ENCODE measurements at regions not wholly inside any gene's neighbourhood (a gene's known extent, or its start where the extent isn't known, plus 50 kb on each side); places are given as distances from the start of the nearest gene placed in this dataset.
A peak's percentile ranks its signal among the peaks of the same experiment; 100 is the strongest.

GRCh38 chr1:228938537-228938901, 203.2 kb downstream of the RHOU start:
- Histone ChIP-seq H3K27me3 (ENCODE audit: control insufficient read depth in 2 of 2, insufficient read depth in 2 of 2, low read length in 2 of 2) (no peaks in the 10 kb centered on the region), H3K36me3 (ENCODE audit: control insufficient read depth in 2 of 2, insufficient read depth in 2 of 2, low read length in 2 of 2) (no peaks in the 10 kb centered on the region), H3K27ac (ENCODE audit: low read depth in 2 of 2, low read length in 2 of 2) (peak overlapping the region; percentile 46 to 57), H3K9me3 (ENCODE audit: control insufficient read depth in 2 of 2, low read length in 2 of 2) (no peaks in the 10 kb centered on the region), H3K4me1 (ENCODE audit: control insufficient read depth in 2 of 2, insufficient read depth in 2 of 2, low read length in 2 of 2) (peaks cover 22 to 40% of the 10 kb centered on the region in 2 donors), H3K9ac (ENCODE audit: low read depth in 1 of 2, low read length in 2 of 2) (no peak overlapping the region), H3K4me3 (ENCODE audit: low read length in 2 of 2) (no peak overlapping the region)

- Histone ChIP-seq H3K27ac (ENCODE audit: low read depth in 2 of 2, low read length in 2 of 2) (no peak overlapping the region), H3K36me3 (ENCODE audit: control insufficient read depth in 2 of 2, insufficient read depth in 2 of 2, low read length in 2 of 2) (no peaks in the 10 kb centered on the region), H3K27me3 (ENCODE audit: control insufficient read depth in 2 of 2, insufficient read depth in 2 of 2, low read length in 2 of 2) (no peaks in the 10 kb centered on the region), H3K9me3 (ENCODE audit: control insufficient read depth in 2 of 2, low read length in 2 of 2) (no peaks in the 10 kb centered on the region), H3K9ac (ENCODE audit: low read depth in 1 of 2, low read length in 2 of 2) (no peak overlapping the region), H3K4me3 (ENCODE audit: low read length in 2 of 2) (no peak overlapping the region), H3K4me1 (ENCODE audit: control insufficient read depth in 2 of 2, insufficient read depth in 2 of 2, low read length in 2 of 2) (peaks cover 19 to 34% of the 10 kb centered on the region in 2 donors)
Measured at GRCh38 chr1:228939001-228939691, 203.9 kb downstream of the RHOU start.

- H3K4me3 ChIP-seq (ENCODE audit: low read length in 2 of 2): no peak overlapping the region
- no peaks in the 10 kb centered on the region for H3K9me3 ChIP-seq (ENCODE audit: control insufficient read depth in 2 of 2, low read length in 2 of 2)
- H3K27ac ChIP-seq (ENCODE audit: low read depth in 2 of 2, low read length in 2 of 2): no peak overlapping the region
- H3K27me3 ChIP-seq (ENCODE audit: control insufficient read depth in 2 of 2, insufficient read depth in 2 of 2, low read length in 2 of 2): no peaks in the 10 kb centered on the region
- H3K9ac ChIP-seq (ENCODE audit: low read depth in 1 of 2, low read length in 2 of 2): no peak overlapping the region
- no peaks in the 10 kb centered on the region for H3K36me3 ChIP-seq (ENCODE audit: control insufficient read depth in 2 of 2, insufficient read depth in 2 of 2, low read length in 2 of 2)
- peaks cover 17 to 31% of the 10 kb centered on the region in 2 donors for H3K4me1 ChIP-seq (ENCODE audit: control insufficient read depth in 2 of 2, insufficient read depth in 2 of 2, low read length in 2 of 2)
Measured at GRCh38 chr1:228939881-228940392, 204.7 kb downstream of the RHOU start.

- H3K9ac ChIP-seq (ENCODE audit: low read depth in 1 of 2, low read length in 2 of 2): no peak overlapping the region
- H3K36me3 ChIP-seq (ENCODE audit: control insufficient read depth in 2 of 2, insufficient read depth in 2 of 2, low read length in 2 of 2): no peaks in the 10 kb centered on the region
- peaks cover 16 to 26% of the 10 kb centered on the region in 2 donors for H3K4me1 ChIP-seq (ENCODE audit: control insufficient read depth in 2 of 2, insufficient read depth in 2 of 2, low read length in 2 of 2)
- no peak overlapping the region for H3K4me3 ChIP-seq (ENCODE audit: low read length in 2 of 2)
- H3K9me3 ChIP-seq (ENCODE audit: control insufficient read depth in 2 of 2, low read length in 2 of 2): no peaks in the 10 kb centered on the region
- no peak overlapping the region for H3K27ac ChIP-seq (ENCODE audit: low read depth in 2 of 2, low read length in 2 of 2)
- H3K27me3 ChIP-seq (ENCODE audit: control insufficient read depth in 2 of 2, insufficient read depth in 2 of 2, low read length in 2 of 2): no peaks in the 10 kb centered on the region
Measured at GRCh38 chr1:228940526-228940925, 205.2 kb downstream of the RHOU start.

- no peaks in the 10 kb centered on the region for H3K36me3 ChIP-seq (ENCODE audit: control insufficient read depth in 2 of 2, insufficient read depth in 2 of 2, low read length in 2 of 2)
- no peak overlapping the region for H3K27ac ChIP-seq (ENCODE audit: low read depth in 2 of 2, low read length in 2 of 2)
Measured at GRCh38 chr1:228940926-228941325, 205.6 kb downstream of the RHOU start.

GRCh38 chr1:228941666-228942065, 206.4 kb downstream of the RHOU start:
- H3K27me3 ChIP-seq (ENCODE audit: control insufficient read depth in 2 of 2, insufficient read depth in 2 of 2, low read length in 2 of 2): no peaks in the 10 kb centered on the region
- H3K9me3 ChIP-seq (ENCODE audit: control insufficient read depth in 2 of 2, low read length in 2 of 2): no peaks in the 10 kb centered on the region
- H3K4me3 ChIP-seq (ENCODE audit: low read length in 2 of 2): no peak overlapping the region
- H3K27ac ChIP-seq (ENCODE audit: low read depth in 2 of 2, low read length in 2 of 2): no peak overlapping the region
- H3K4me1 ChIP-seq (ENCODE audit: control insufficient read depth in 2 of 2, insufficient read depth in 2 of 2, low read length in 2 of 2): peaks cover 6 to 16% of the 10 kb centered on the region in 2 donors
- no peaks in the 10 kb centered on the region for H3K36me3 ChIP-seq (ENCODE audit: control insufficient read depth in 2 of 2, insufficient read depth in 2 of 2, low read length in 2 of 2)
- H3K9ac ChIP-seq (ENCODE audit: low read depth in 1 of 2, low read length in 2 of 2): no peak overlapping the region

More at GRCh38 chr1:228940926-228941325, 205.6 kb downstream of the RHOU start:
- Histone ChIP-seq H3K27me3 (ENCODE audit: control insufficient read depth in 2 of 2, insufficient read depth in 2 of 2, low read length in 2 of 2) (no peaks in the 10 kb centered on the region), H3K4me3 (ENCODE audit: low read length in 2 of 2) (no peak overlapping the region), H3K9ac (ENCODE audit: low read depth in 1 of 2, low read length in 2 of 2) (no peak overlapping the region), H3K4me1 (ENCODE audit: control insufficient read depth in 2 of 2, insufficient read depth in 2 of 2, low read length in 2 of 2) (peaks cover 12 to 22% of the 10 kb centered on the region in 2 donors), H3K9me3 (ENCODE audit: control insufficient read depth in 2 of 2, low read length in 2 of 2) (no peaks in the 10 kb centered on the region)

GRCh38 chr1:228943436-228943835, 208.2 kb downstream of the RHOU start:
- H3K4me1 ChIP-seq (ENCODE audit: control insufficient read depth in 2 of 2, insufficient read depth in 2 of 2, low read length in 2 of 2): peaks cover 1 to 3% of the 10 kb centered on the region in 2 donors
- no peaks in the 10 kb centered on the region for H3K27me3 ChIP-seq (ENCODE audit: control insufficient read depth in 2 of 2, insufficient read depth in 2 of 2, low read length in 2 of 2)
- no peaks in the 10 kb centered on the region for H3K36me3 ChIP-seq (ENCODE audit: control insufficient read depth in 2 of 2, insufficient read depth in 2 of 2, low read length in 2 of 2)
- no peak overlapping the region for H3K9ac ChIP-seq (ENCODE audit: low read depth in 1 of 2, low read length in 2 of 2)
- no peak overlapping the region for H3K4me3 ChIP-seq (ENCODE audit: low read length in 2 of 2)
- no peaks in the 10 kb centered on the region for H3K9me3 ChIP-seq (ENCODE audit: control insufficient read depth in 2 of 2, low read length in 2 of 2)
- no peak overlapping the region for H3K27ac ChIP-seq (ENCODE audit: low read depth in 2 of 2, low read length in 2 of 2)

GRCh38 chr1:228944296-228944695, 209.0 kb downstream of the RHOU start:
- H3K9ac ChIP-seq (ENCODE audit: low read depth in 1 of 2, low read length in 2 of 2): no peak overlapping the region
- no peaks in the 10 kb centered on the region for H3K27me3 ChIP-seq (ENCODE audit: control insufficient read depth in 2 of 2, insufficient read depth in 2 of 2, low read length in 2 of 2)
- no peaks in the 10 kb centered on the region for H3K36me3 ChIP-seq (ENCODE audit: control insufficient read depth in 2 of 2, insufficient read depth in 2 of 2, low read length in 2 of 2)
- H3K27ac ChIP-seq (ENCODE audit: low read depth in 2 of 2, low read length in 2 of 2): no peak overlapping the region
- peaks cover 0 to 3% of the 10 kb centered on the region in 2 donors for H3K4me1 ChIP-seq (ENCODE audit: control insufficient read depth in 2 of 2, insufficient read depth in 2 of 2, low read length in 2 of 2)
- no peaks in the 10 kb centered on the region for H3K9me3 ChIP-seq (ENCODE audit: control insufficient read depth in 2 of 2, low read length in 2 of 2)
- H3K4me3 ChIP-seq (ENCODE audit: low read length in 2 of 2): no peak overlapping the region

GRCh38 chr1:228944935-228945371, 209.7 kb downstream of the RHOU start:
- Histone ChIP-seq H3K27me3 (ENCODE audit: control insufficient read depth in 2 of 2, insufficient read depth in 2 of 2, low read length in 2 of 2) (no peaks in the 10 kb centered on the region), H3K9ac (ENCODE audit: low read depth in 1 of 2, low read length in 2 of 2) (no peak overlapping the region), H3K4me3 (ENCODE audit: low read length in 2 of 2) (no peak overlapping the region), H3K36me3 (ENCODE audit: control insufficient read depth in 2 of 2, insufficient read depth in 2 of 2, low read length in 2 of 2) (no peaks in the 10 kb centered on the region), H3K27ac (ENCODE audit: low read depth in 2 of 2, low read length in 2 of 2) (no peak overlapping the region), H3K4me1 (ENCODE audit: control insufficient read depth in 2 of 2, insufficient read depth in 2 of 2, low read length in 2 of 2) (peaks cover 0 to 3% of the 10 kb centered on the region in 2 donors), H3K9me3 (ENCODE audit: control insufficient read depth in 2 of 2, low read length in 2 of 2) (no peaks in the 10 kb centered on the region)

GRCh38 chr1:228945885-228946284, 210.6 kb downstream of the RHOU start:
- H3K9ac ChIP-seq (ENCODE audit: low read depth in 1 of 2, low read length in 2 of 2): no peak overlapping the region
- no peaks in the 10 kb centered on the region for H3K9me3 ChIP-seq (ENCODE audit: control insufficient read depth in 2 of 2, low read length in 2 of 2)
- no peak overlapping the region for H3K27ac ChIP-seq (ENCODE audit: low read depth in 2 of 2, low read length in 2 of 2)
- H3K27me3 ChIP-seq (ENCODE audit: control insufficient read depth in 2 of 2, insufficient read depth in 2 of 2, low read length in 2 of 2): no peaks in the 10 kb centered on the region
- no peak overlapping the region for H3K4me3 ChIP-seq (ENCODE audit: low read length in 2 of 2)
- H3K4me1 ChIP-seq (ENCODE audit: control insufficient read depth in 2 of 2, insufficient read depth in 2 of 2, low read length in 2 of 2): peaks cover 0 to 3% of the 10 kb centered on the region in 2 donors
- H3K36me3 ChIP-seq (ENCODE audit: control insufficient read depth in 2 of 2, insufficient read depth in 2 of 2, low read length in 2 of 2): no peaks in the 10 kb centered on the region
